H1 (cell line): ENCODE measurements at regions not wholly inside any gene's neighbourhood (a gene's known extent, or its start where the extent isn't known, plus 50 kb on each side); places are given as distances from the start of the nearest gene placed in this dataset.

Experiments used
- CTCF ChIA-PET: fragments of 300-600 bp; sonication (Branson Sonifier 250); formaldehyde crosslinking; loops from one replicate; lab custom pipeline; 2021; ENCODE audit not compliant: partially characterized antibody; lab: Charles Lee
- POLR2A ChIA-PET: fragments of 300-600 bp; sonication (Branson Sonifier 250); formaldehyde crosslinking; loops from one replicate; lab custom pipeline; 2021; ENCODE audit warnings: inconsistent platforms; ENCODE audit not compliant: partially characterized antibody; lab: Charles Lee
- DNase-seq, 2 experiments: peaks; one replicate each; pipeline versions ENCODE4 v3.0.0 to v3.0.0-alpha.2; 2010 to 2022; ENCODE audit warnings: low spot score in 2 of 2, low read depth in 1 of 2, mixed read lengths in 1 of 2
- FAIRE-seq: peaks from 2 replicates; lab custom pipeline; 2011; peaks lifted over from hg19 to GRCh38; lab: Jason Lieb, UNC
- H2AFZ ChIP-seq: 2 replicates; pipeline ENCODE4 v1.8.1; 2012; ENCODE audit warnings: low read length, inconsistent platforms
- H2AK5ac ChIP-seq: 2 replicates; pipeline ENCODE4 v1.6.1; 2013; ENCODE audit warnings: low read depth, low read length
- H2BK120ac ChIP-seq: replicated peaks from 2 replicates; pipeline ENCODE3; 2013; ENCODE audit warnings: low read depth, low read length, inconsistent platforms
- H2BK12ac ChIP-seq: 2 replicates; pipeline ENCODE4 v1.6.1; 2013; ENCODE audit warnings: low read depth, low read length
- H2BK15ac ChIP-seq: 2 replicates; pipeline ENCODE4 v1.6.1; 2013; ENCODE audit warnings: low read length
- H2BK20ac ChIP-seq: 2 replicates; pipeline ENCODE4 v1.6.1; 2013; ENCODE audit warnings: low read length
- H2BK5ac ChIP-seq: 2 replicates; pipeline ENCODE4 v1.6.1; 2013; ENCODE audit warnings: low read depth, low read length
- H3K14ac ChIP-seq: 2 replicates; pipeline ENCODE4 v1.6.1; 2013; ENCODE audit warnings: inconsistent platforms; ENCODE audit not compliant: insufficient read length
- H3K18ac ChIP-seq: 2 replicates; pipeline ENCODE4 v1.6.1; 2013; ENCODE audit warnings: low read length; ENCODE audit errors: extremely low read depth
- H3K23ac ChIP-seq: 2 replicates; pipeline ENCODE4 v1.6.1; 2013; ENCODE audit warnings: inconsistent platforms; ENCODE audit not compliant: insufficient read length
- H3K23me2 ChIP-seq: 2 replicates; pipeline ENCODE4 v1.6.1; 2013; ENCODE audit warnings: low read depth, low read length
- H3K27ac ChIP-seq: 2 replicates; pipeline ENCODE4 v1.6.1; 2011; ENCODE audit warnings: low read depth, low read length, inconsistent platforms
- H3K27me3 ChIP-seq, 4 experiments: replicated peaks in 1 of 4; 1 replicate in 1 of 4; 2 replicates in 3 of 4; pipeline versions ENCODE4 v1.6.1 to v1.8.1; 2011 to 2013; ENCODE audit warnings: low read length in 3 of 4, mild to moderate bottlenecking in 3 of 4, inconsistent platforms in 2 of 4, mixed read lengths in 2 of 4, moderate library complexity in 1 of 4; ENCODE audit not compliant: control insufficient read depth in 3 of 4, insufficient read depth in 3 of 4; ENCODE audit errors: extremely low read depth in 1 of 4
- H3K36me3 ChIP-seq, 4 experiments: 2 replicates each; pipeline versions ENCODE4 v1.6.1 to v1.8.1; 2011 to 2013; ENCODE audit warnings: mild to moderate bottlenecking in 4 of 4, low read length in 3 of 4, moderate library complexity in 2 of 4, control low read depth in 1 of 4, inconsistent platforms in 1 of 4; ENCODE audit not compliant: insufficient read depth in 4 of 4, control insufficient read depth in 2 of 4
- H3K4ac ChIP-seq: replicated peaks from 2 replicates; pipeline ENCODE3; 2013; ENCODE audit warnings: low read length, low read depth, mixed read lengths, inconsistent platforms; ENCODE audit not compliant: insufficient read length
- H3K4me1 ChIP-seq, 4 experiments: replicated peaks in 1 of 4; 1 replicate in 1 of 4; 2 replicates in 3 of 4; pipeline versions ENCODE4 v1.6.1 to v1.8.1; 2011 to 2013; ENCODE audit warnings: low read length in 3 of 4, inconsistent platforms in 2 of 4, mixed read lengths in 1 of 4; ENCODE audit not compliant: insufficient read depth in 4 of 4, control insufficient read depth in 3 of 4
- H3K4me2 ChIP-seq, 2 experiments: 2 replicates each; pipeline versions ENCODE4 v1.6.1 to v1.8.1; 2011 to 2013; ENCODE audit warnings: low read depth in 2 of 2, low read length in 2 of 2, control low read depth in 1 of 2, inconsistent platforms in 1 of 2, mild to moderate bottlenecking in 1 of 2; ENCODE audit not compliant: insufficient read depth in 1 of 2
- H3K4me3 ChIP-seq, 4 experiments: fragments of 200-600, 300-600 bp in 1 of 4; sonication (generic), shearing (Covaris generic), sonication (Bioruptor Twin) in 1 of 4; 2 replicates each; pipeline versions ENCODE4 v1.5.1 to v1.8.1; 2011 to 2016; ENCODE audit warnings: low read length in 4 of 4, low read depth in 3 of 4, control low read depth in 2 of 4, inconsistent platforms in 2 of 4, mild to moderate bottlenecking in 2 of 4, mixed read lengths in 1 of 4, moderate library complexity in 1 of 4; ENCODE audit not compliant: insufficient read depth in 2 of 4; ENCODE audit errors: extremely low read depth in 1 of 4
- H3K56ac ChIP-seq: replicated peaks from 2 replicates; pipeline ENCODE3; 2013; ENCODE audit warnings: low read depth, mild to moderate bottlenecking, mixed read lengths, low read length, inconsistent platforms; ENCODE audit not compliant: insufficient read length
- H3K79me1 ChIP-seq: 2 replicates; pipeline ENCODE4 v1.6.1; 2013; ENCODE audit warnings: low read depth, low read length, control low read depth
- H3K79me2 ChIP-seq, 2 experiments: 2 replicates each; pipeline versions ENCODE4 v1.6.1 to v1.8.1; 2012 to 2013; ENCODE audit warnings: low read length in 2 of 2, mild to moderate bottlenecking in 2 of 2, inconsistent platforms in 1 of 2; ENCODE audit not compliant: insufficient read depth in 2 of 2, control insufficient read depth in 1 of 2
- H3K9ac ChIP-seq, 4 experiments: replicated peaks in 1 of 4; 1 replicate in 1 of 4; 2 replicates in 3 of 4; pipeline versions ENCODE4 v1.6.1 to v1.8.1; 2011 to 2013; ENCODE audit warnings: low read depth in 3 of 4, low read length in 3 of 4, control low read depth in 2 of 4, mild to moderate bottlenecking in 2 of 4, moderate library complexity in 2 of 4, inconsistent platforms in 1 of 4; ENCODE audit errors: extremely low read depth in 1 of 4
- H3K9me3 ChIP-seq, 2 experiments: 2 replicates each; pipeline versions ENCODE4 v1.6.1 to v1.8.1; 2012 to 2013; ENCODE audit warnings: mild to moderate bottlenecking in 2 of 2, moderate library complexity in 2 of 2, control low read depth in 1 of 2, inconsistent platforms in 1 of 2, low read depth in 1 of 2, low read length in 1 of 2, mixed read lengths in 1 of 2; ENCODE audit not compliant: insufficient read depth in 2 of 2
- H4K20me1 ChIP-seq, 2 experiments: replicated peaks in 1 of 2; 2 replicates each; pipeline versions ENCODE3 to v1.8.1; 2011 to 2013; ENCODE audit warnings: inconsistent platforms in 2 of 2, low read length in 2 of 2, mild to moderate bottlenecking in 1 of 2; ENCODE audit not compliant: insufficient read depth in 2 of 2, control insufficient read depth in 1 of 2
- H4K5ac ChIP-seq: 2 replicates; pipeline ENCODE4 v1.6.1; 2013; ENCODE audit warnings: low read length, low read depth, mixed read lengths, inconsistent platforms; ENCODE audit not compliant: insufficient read length
- H4K8ac ChIP-seq: 2 replicates; pipeline ENCODE4 v1.8.0; 2013; ENCODE audit warnings: mild to moderate bottlenecking, moderate library complexity, low read length, inconsistent platforms; ENCODE audit not compliant: insufficient read depth; ENCODE audit errors: extremely low read depth
- H4K91ac ChIP-seq: replicated peaks from 2 replicates; pipeline ENCODE3; 2013; ENCODE audit warnings: low read length, mixed read lengths, inconsistent platforms; ENCODE audit not compliant: insufficient read length
- CHD1 ChIP-seq: IDR thresholded peaks from 2 replicates; pipeline ENCODE4 v1.6.1; 2012; ENCODE audit warnings: low read depth, low read length, improper control_type of control experiment
- CTBP2 ChIP-seq: IDR thresholded peaks from 2 replicates; pipeline ENCODE4 v1.7.0; 2011; ENCODE audit warnings: borderline replicate concordance, mild to moderate bottlenecking, moderate library complexity, mixed read lengths, low read length; ENCODE audit not compliant: insufficient read depth, insufficient read length
- PHF8 ChIP-seq: fragments of 200-600 bp; sonication (generic); conservative IDR thresholded peaks from 2 replicates; pipeline ENCODE4 v1.7.1; 2012; ENCODE audit warnings: low read depth, mild to moderate bottlenecking, inconsistent platforms, low read length, moderate library complexity
- SIX5 ChIP-seq: IDR thresholded peaks from 2 replicates; pipeline ENCODE4 v1.6.1; 2011; ENCODE audit warnings: mild to moderate bottlenecking, low read depth, low read length
- WGBS, 2 experiments: shearing (Covaris generic) in 1 of 2; methylation state at CpG; one replicate each; pipeline versions ENCODE4 v1.1.6 to v1.1.7; 2013 to 2015; ENCODE audit warnings: low lambda C conversion rate in 2 of 2, mixed read lengths in 2 of 2, inconsistent platforms in 1 of 2, low coverage in 1 of 2, missing lambda C conversion rate in 1 of 2; ENCODE audit not compliant: insufficient replicate concordance in 2 of 2, insufficient coverage in 1 of 2, insufficient read length in 1 of 2; ENCODE audit errors: extremely low coverage in 1 of 2, missing lambda C conversion rate in 1 of 2; 5-methylcytosine and 5-hydroxymethylcytosine counted together

DNA sequence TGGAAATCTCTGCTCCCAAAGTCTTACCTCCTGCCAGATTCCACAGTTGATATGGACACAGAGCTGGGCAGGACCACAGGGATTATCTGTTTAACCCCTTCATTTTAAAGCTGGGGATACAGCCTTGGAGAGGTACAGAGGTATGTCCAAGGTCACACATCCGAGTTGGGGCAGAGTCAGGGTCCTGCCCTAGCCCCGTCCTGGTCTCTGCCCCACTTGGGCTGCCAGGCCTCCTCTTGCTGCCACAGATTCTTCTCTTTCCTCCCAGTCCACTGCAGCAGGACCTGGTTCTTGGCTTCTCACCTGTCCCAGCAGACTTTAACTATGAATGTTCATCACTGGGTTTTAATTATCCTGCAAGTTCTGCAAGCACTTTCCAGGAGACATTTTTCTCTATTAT is 258.3 kb downstream of the MATN1 start:
- Histone ChIP-seq H3K4me3 (no peak overlapping the region), H3K27me3 (no peaks in the 10 kb centered on the region), H2BK5ac (no peak overlapping the region), H3K79me1 (no peaks in the 10 kb centered on the region), H4K5ac (no peak overlapping the region), H3K14ac (no peak overlapping the region), H3K4me1 (no peaks in the 10 kb centered on the region), H2AFZ (no peak overlapping the region), H3K9ac (no peak overlapping the region), H3K27ac (no peak overlapping the region), H3K4me2 (no peak overlapping the region), H3K23ac (no peak overlapping the region), H4K20me1 (peaks cover 0 to 2% of the 10 kb centered on the region in 2 experiments), H3K56ac (no peak overlapping the region), H3K36me3 (no peaks in the 10 kb centered on the region), H3K9me3 (peaks cover 5 to 8% of the 10 kb centered on the region in 2 experiments; a peak in 3 of 4 replicates), H2BK120ac (no peak overlapping the region), H4K91ac (no peak overlapping the region), H3K4ac (no peak overlapping the region), H3K79me2 (no peaks in the 10 kb centered on the region), H2BK15ac (no peak overlapping the region), H4K8ac (no peak overlapping the region), H2BK12ac (no peak overlapping the region), H2AK5ac (no peak overlapping the region), H3K18ac (no peak overlapping the region), H3K23me2 (peaks cover 5% of the 10 kb centered on the region; the same call in 1 of the 2 replicates), H2BK20ac (no peak overlapping the region)
- POLR2A ChIA-PET = no interaction called here
- CTCF ChIA-PET = no interaction called here
- 95% methylated on average over 2 of the region's 2 CpGs; no CpG with 5 or more reads in 1 of the 2 experiments for WGBS, 2 experiments
- DNase-seq = no peak
- FAIRE-seq = no peak
- no peak for TF ChIP-seq PHF8
- no peak for TF ChIP-seq CHD1
- TF ChIP-seq CTBP2 = no peak
- no peak for TF ChIP-seq SIX5
- TF ChIP-seq, all 59 proteins: peak for 0
